ENCODE measurements at regions not wholly inside any gene's neighbourhood (a gene's known extent, or its start where the extent isn't known, plus 50 kb on each side); places are given as distances from the start of the nearest gene placed in this dataset.
"Not testable (repeated sequence)": the region's sequence is repeated elsewhere in the genome, so short reads cannot be mapped to it uniquely, and the experiment has no call there.

GRCh38 chr1:221522529-221522940, 219.4 kb downstream of the DUSP10 start:
- ATAC-seq (replicated peaks in 1 of 4) (no peak), DNase-seq (no peak)
- Histone ChIP-seq H3K4me3 (ENCODE audit: control insufficient read depth in 1 of 2, extremely low read depth in 1 of 2, low read length in 1 of 2) (no peak overlapping the region), H3K4me1 (ENCODE audit: control insufficient read depth in 1 of 2, extremely low read depth in 1 of 2, insufficient read depth in 2 of 2, low read length in 2 of 2) (peaks cover 0 to 5% of the 10 kb centered on the region in 2 experiments), H3K36me3 (ENCODE audit: control insufficient read depth in 2 of 2, extremely low read depth in 1 of 2, insufficient read depth in 1 of 2, low read length in 1 of 2) (no peaks in the 10 kb centered on the region), H3K27ac (ENCODE audit: low read length) (no peak overlapping the region), H3K27me3 (replicated peaks in 1 of 2; ENCODE audit: control insufficient read depth in 2 of 2, extremely low read depth in 1 of 2, insufficient read depth in 2 of 2, low read length in 1 of 2) (no peaks in the 10 kb centered on the region), H3K9me3 (no peaks in the 10 kb centered on the region)
- H3K27me3 Mint-ChIP-seq, result peaks cover 0 to 6% of the 10 kb centered on the region in 2 donors
- no peaks in the 10 kb centered on the region for H3K9me3 Mint-ChIP-seq
- ChIA-PET POLR2A (interaction anchor here in 1 of 2 donors (0.6 kb wide), 1 partner anchor 620 kb away, joined by 3 read pairs; no protein-coding TSS in a partner anchor), CTCF (interaction anchor here in 1 of 2 donors (0.6 kb wide), 1 partner anchor 503 kb away, joined by 3 read pairs; no protein-coding TSS in a partner anchor)
- H3K4me3 Mint-ChIP-seq, result no peak overlapping the region
- H3K27ac Mint-ChIP-seq, result no peak overlapping the region
- 80% methylated on average over 1 of the region's 2 CpGs for WGBS (ENCODE audit: insufficient coverage)
- peaks cover 0 to 2% (median 1%) of the 10 kb centered on the region in 3 donors for H3K4me1 Mint-ChIP-seq
- H3K36me3 Mint-ChIP-seq, result no peaks in the 10 kb centered on the region

DNA sequence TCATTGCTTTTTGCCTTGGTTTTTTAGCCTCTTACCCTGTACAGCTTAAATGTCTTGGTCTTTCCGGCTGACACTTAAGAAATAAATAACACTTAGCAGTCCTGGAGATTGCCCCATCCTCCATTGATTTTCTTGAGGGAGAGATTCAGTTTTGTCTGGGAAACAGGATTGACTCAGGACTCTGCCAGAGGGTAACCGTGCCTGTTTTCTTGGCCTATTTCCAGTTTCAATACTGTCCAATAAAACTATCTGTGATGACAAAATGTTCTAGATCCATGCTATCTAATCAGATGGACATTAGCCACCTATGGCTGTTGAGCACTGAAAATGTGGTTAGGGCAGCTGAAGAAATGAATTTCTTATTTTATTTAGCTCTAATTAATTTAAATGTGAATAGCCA, 216.1 kb downstream of the DUSP10 start:
- no peak overlapping the region for H3K27ac Mint-ChIP-seq

GRCh38 chr1:221527302-221527701, 214.6 kb downstream of the DUSP10 start:
- Histone ChIP-seq H3K36me3 (ENCODE audit: control insufficient read depth in 2 of 2, extremely low read depth in 1 of 2, insufficient read depth in 1 of 2, low read length in 1 of 2) (no peaks in the 10 kb centered on the region), H3K4me3 (ENCODE audit: control insufficient read depth in 1 of 2, extremely low read depth in 1 of 2, low read length in 1 of 2) (no peak overlapping the region), H3K9me3 (no peaks in the 10 kb centered on the region), H3K27me3 (replicated peaks in 1 of 2; ENCODE audit: control insufficient read depth in 2 of 2, extremely low read depth in 1 of 2, insufficient read depth in 2 of 2, low read length in 1 of 2) (no peaks in the 10 kb centered on the region), H3K27ac (ENCODE audit: low read length) (no peak overlapping the region), H3K4me1 (ENCODE audit: control insufficient read depth in 1 of 2, extremely low read depth in 1 of 2, insufficient read depth in 2 of 2, low read length in 2 of 2) (peaks cover 0 to under 1% of the 10 kb centered on the region in 2 experiments)
- ChIA-PET POLR2A (no interaction called here), CTCF (no interaction called here)
- Mint-ChIP-seq H3K27ac (no peak overlapping the region), H3K36me3 (no peaks in the 10 kb centered on the region), H3K27me3 (peaks cover 11 to 19% of the 10 kb centered on the region in 2 donors), H3K4me3 (no peak overlapping the region), H3K9me3 (no peaks in the 10 kb centered on the region), H3K4me1 (no peaks in the 10 kb centered on the region)
- DNase-seq (no peak), ATAC-seq (replicated peaks in 1 of 4) (no peak)
- WGBS (ENCODE audit: insufficient coverage), result 40% methylated on average over 1 of the region's 3 CpGs

More for the DNA sequence above, 216.1 kb downstream of the DUSP10 start:
- peaks cover 6% of the 10 kb centered on the region in 2 donors for H3K27me3 Mint-ChIP-seq
- no peak overlapping the region for H3K4me3 ChIP-seq (ENCODE audit: control insufficient read depth in 1 of 2, extremely low read depth in 1 of 2, low read length in 1 of 2)
- DNase-seq (no peak), ATAC-seq (replicated peaks in 1 of 4) (no peak)
- POLR2A ChIA-PET, result no interaction called here
- no peaks in the 10 kb centered on the region for H3K36me3 ChIP-seq (ENCODE audit: control insufficient read depth in 2 of 2, extremely low read depth in 1 of 2, insufficient read depth in 1 of 2, low read length in 1 of 2)
- no peaks in the 10 kb centered on the region for H3K27me3 ChIP-seq (replicated peaks in 1 of 2; ENCODE audit: control insufficient read depth in 2 of 2, extremely low read depth in 1 of 2, insufficient read depth in 2 of 2, low read length in 1 of 2)
- CTCF ChIA-PET, result no interaction called here
- peaks cover 0 to 2% (median 1%) of the 10 kb centered on the region in 3 donors for H3K4me1 Mint-ChIP-seq
- H3K4me1 ChIP-seq (ENCODE audit: control insufficient read depth in 1 of 2, extremely low read depth in 1 of 2, insufficient read depth in 2 of 2, low read length in 2 of 2), result peaks cover 0 to 5% of the 10 kb centered on the region in 2 experiments
- H3K36me3 Mint-ChIP-seq, result no peaks in the 10 kb centered on the region
- no peak overlapping the region for H3K4me3 Mint-ChIP-seq
- H3K9me3 ChIP-seq, result no peaks in the 10 kb centered on the region
- no CpG with 5 or more reads among the region's 2 CpGs for WGBS (ENCODE audit: insufficient coverage)
- H3K27ac ChIP-seq (ENCODE audit: low read length), result no peak overlapping the region
- no peaks in the 10 kb centered on the region for H3K9me3 Mint-ChIP-seq

- Histone ChIP-seq H3K4me1 (ENCODE audit: control insufficient read depth in 1 of 2, extremely low read depth in 1 of 2, insufficient read depth in 2 of 2, low read length in 2 of 2) (no peaks in the 10 kb centered on the region), H3K9me3 (no peaks in the 10 kb centered on the region), H3K27me3 (replicated peaks in 1 of 2; ENCODE audit: control insufficient read depth in 2 of 2, extremely low read depth in 1 of 2, insufficient read depth in 2 of 2, low read length in 1 of 2) (no peaks in the 10 kb centered on the region), H3K27ac (ENCODE audit: low read length) (no peak overlapping the region), H3K4me3 (ENCODE audit: control insufficient read depth in 1 of 2, extremely low read depth in 1 of 2, low read length in 1 of 2) (no peak overlapping the region), H3K36me3 (ENCODE audit: control insufficient read depth in 2 of 2, extremely low read depth in 1 of 2, insufficient read depth in 1 of 2, low read length in 1 of 2) (no peaks in the 10 kb centered on the region)
- Mint-ChIP-seq H3K9me3 (no peaks in the 10 kb centered on the region), H3K36me3 (no peaks in the 10 kb centered on the region), H3K4me3 (no peak overlapping the region), H3K4me1 (no peaks in the 10 kb centered on the region), H3K27me3 (peaks cover 14 to 24% of the 10 kb centered on the region in 2 donors), H3K27ac (no peak overlapping the region)
- ChIA-PET POLR2A (no interaction called here), CTCF (no interaction called here)
- 96% methylated on average over 2 of the region's 3 CpGs for WGBS (ENCODE audit: insufficient coverage)
- no peak for DNase-seq
- no peak for ATAC-seq (replicated peaks in 1 of 4)
Observed at GRCh38 chr1:221527886-221528624, 213.8 kb downstream of the DUSP10 start.

GRCh38 chr1:221530159-221530558, 211.7 kb downstream of the DUSP10 start:
- CTCF ChIA-PET, result not testable (repeated sequence)

DNA sequence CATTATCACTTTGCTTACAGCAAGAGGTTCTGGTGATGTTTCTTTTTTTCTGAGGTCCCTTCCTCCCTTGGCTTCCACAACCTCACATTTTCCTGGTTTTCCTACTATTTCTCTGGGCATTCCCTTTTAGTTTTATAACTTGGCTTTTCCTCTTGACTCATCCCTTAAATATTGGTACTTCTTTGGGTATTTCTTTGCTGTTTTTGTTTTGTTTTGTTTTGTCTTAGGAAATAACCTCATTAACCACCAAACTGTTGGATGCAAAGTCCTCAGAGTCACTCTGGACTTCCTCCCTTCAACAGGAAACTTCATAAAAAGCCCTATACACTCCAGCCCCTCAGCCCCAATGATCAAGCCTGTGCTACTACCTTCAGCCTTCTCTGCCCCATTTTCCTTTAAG, 211.1 kb downstream of the DUSP10 start:
- Histone ChIP-seq H3K27me3 (replicated peaks in 1 of 2; ENCODE audit: control insufficient read depth in 2 of 2, extremely low read depth in 1 of 2, insufficient read depth in 2 of 2, low read length in 1 of 2) (no peaks in the 10 kb centered on the region), H3K4me3 (ENCODE audit: control insufficient read depth in 1 of 2, extremely low read depth in 1 of 2, low read length in 1 of 2) (no peak overlapping the region), H3K36me3 (ENCODE audit: control insufficient read depth in 2 of 2, extremely low read depth in 1 of 2, insufficient read depth in 1 of 2, low read length in 1 of 2) (no peaks in the 10 kb centered on the region), H3K9me3 (no peaks in the 10 kb centered on the region), H3K27ac (ENCODE audit: low read length) (no peak overlapping the region), H3K4me1 (ENCODE audit: control insufficient read depth in 1 of 2, extremely low read depth in 1 of 2, insufficient read depth in 2 of 2, low read length in 2 of 2) (no peaks in the 10 kb centered on the region)
- Mint-ChIP-seq H3K4me3 (no peak overlapping the region), H3K27me3 (peaks cover 20 to 37% of the 10 kb centered on the region in 2 donors), H3K36me3 (no peaks in the 10 kb centered on the region), H3K9me3 (no peaks in the 10 kb centered on the region), H3K27ac (no peak overlapping the region), H3K4me1 (no peaks in the 10 kb centered on the region)
- DNase-seq (no peak), ATAC-seq (replicated peaks in 1 of 4) (no peak)
- ChIA-PET POLR2A (no interaction called here), CTCF (no interaction called here)

More at GRCh38 chr1:221530159-221530558, 211.7 kb downstream of the DUSP10 start:
- H3K4me3 Mint-ChIP-seq; POLR2A ChIA-PET; H3K9me3 ChIP-seq; H3K4me1 Mint-ChIP-seq; H3K27ac ChIP-seq (ENCODE audit: low read length); H3K27me3 ChIP-seq (replicated peaks in 1 of 2; ENCODE audit: control insufficient read depth in 2 of 2, extremely low read depth in 1 of 2, insufficient read depth in 2 of 2, low read length in 1 of 2); H3K27ac Mint-ChIP-seq; H3K4me1 ChIP-seq (ENCODE audit: control insufficient read depth in 1 of 2, extremely low read depth in 1 of 2, insufficient read depth in 2 of 2, low read length in 2 of 2); H3K9me3 Mint-ChIP-seq; H3K36me3 ChIP-seq (ENCODE audit: control insufficient read depth in 2 of 2, extremely low read depth in 1 of 2, insufficient read depth in 1 of 2, low read length in 1 of 2); ATAC-seq (replicated peaks in 1 of 4); DNase-seq; H3K4me3 ChIP-seq (ENCODE audit: control insufficient read depth in 1 of 2, extremely low read depth in 1 of 2, low read length in 1 of 2); H3K36me3 Mint-ChIP-seq: not testable (repeated sequence)
- peaks cover 14 to 32% of the 10 kb centered on the region in 2 donors for H3K27me3 Mint-ChIP-seq
- no CpG with 5 or more reads among the region's 1 CpG for WGBS (ENCODE audit: insufficient coverage)
